ENCODE measurements at regions not wholly inside any gene's neighbourhood (a gene's known extent, or its start where the extent isn't known, plus 50 kb on each side); places are given as distances from the start of the nearest gene placed in this dataset.

DNA sequence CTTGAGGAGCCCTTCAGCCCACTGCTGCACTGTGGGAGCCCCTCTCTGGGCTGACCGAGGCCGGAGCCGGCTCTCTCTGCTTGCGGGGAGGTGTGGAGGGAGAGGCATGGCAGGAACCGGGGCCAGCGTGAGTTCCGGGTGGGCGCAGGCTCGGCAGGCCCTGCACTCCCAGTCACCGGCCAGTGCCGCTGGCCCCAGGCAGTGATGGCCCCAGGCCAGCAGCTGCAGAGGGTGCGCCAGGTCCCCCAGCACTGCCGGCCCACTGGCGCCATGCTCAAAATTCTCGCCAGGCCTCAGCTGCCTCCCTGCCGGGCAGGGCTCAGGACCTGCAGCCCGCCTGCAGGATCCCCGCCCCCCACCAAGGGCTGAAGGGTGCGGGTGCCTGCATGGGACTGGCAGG lies 128.4 kb upstream of the STARD3NL start:
- Histone ChIP-seq H3K9me3 (ENCODE audit: low read depth) (peaks cover 5% of the 10 kb centered on the region), H3K27me3 (no peaks in the 10 kb centered on the region), H4K20me1 (ENCODE audit: low read depth) (no peaks in the 10 kb centered on the region), H3K36me3 (no peaks in the 10 kb centered on the region), H3K4me1 (no peaks in the 10 kb centered on the region), H3F3A (ENCODE audit: low read depth) (no peaks in the 10 kb centered on the region), H3K4me2 (no peak overlapping the region), H3K9ac (no peak overlapping the region), H2AFZ (replicated peaks) (no peak overlapping the region), H3K27ac (no peak overlapping the region), H3K79me2 (ENCODE audit: low read depth) (no peaks in the 10 kb centered on the region), H3K4me3 (no peak overlapping the region)
- DNase-seq (ENCODE audit: low spot score): no peak
- Mint-ChIP-seq H3K4me1 (peaks cover 15% of the 10 kb centered on the region), H3K9me3 (peaks cover 23% of the 10 kb centered on the region), H3K27ac (no peak overlapping the region), H3K27me3 (ENCODE audit: insufficient read depth, low read depth) (peaks cover 14% of the 10 kb centered on the region), H3K4me3 (no peak overlapping the region), H3K36me3 (peaks cover 3% of the 10 kb centered on the region)
- TF ChIP-seq, protein P1, sequence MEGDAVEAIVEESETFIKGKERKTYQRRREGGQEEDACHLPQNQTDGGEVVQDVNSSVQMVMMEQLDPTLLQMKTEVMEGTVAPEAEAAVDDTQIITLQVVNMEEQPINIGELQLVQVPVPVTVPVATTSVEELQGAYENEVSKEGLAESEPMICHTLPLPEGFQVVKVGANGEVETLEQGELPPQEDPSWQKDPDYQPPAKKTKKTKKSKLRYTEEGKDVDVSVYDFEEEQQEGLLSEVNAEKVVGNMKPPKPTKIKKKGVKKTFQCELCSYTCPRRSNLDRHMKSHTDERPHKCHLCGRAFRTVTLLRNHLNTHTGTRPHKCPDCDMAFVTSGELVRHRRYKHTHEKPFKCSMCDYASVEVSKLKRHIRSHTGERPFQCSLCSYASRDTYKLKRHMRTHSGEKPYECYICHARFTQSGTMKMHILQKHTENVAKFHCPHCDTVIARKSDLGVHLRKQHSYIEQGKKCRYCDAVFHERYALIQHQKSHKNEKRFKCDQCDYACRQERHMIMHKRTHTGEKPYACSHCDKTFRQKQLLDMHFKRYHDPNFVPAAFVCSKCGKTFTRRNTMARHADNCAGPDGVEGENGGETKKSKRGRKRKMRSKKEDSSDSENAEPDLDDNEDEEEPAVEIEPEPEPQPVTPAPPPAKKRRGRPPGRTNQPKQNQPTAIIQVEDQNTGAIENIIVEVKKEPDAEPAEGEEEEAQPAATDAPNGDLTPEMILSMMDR (IDR thresholded peaks at IDR 0.05): no peak
- TF ChIP-seq EZH2phosphoT487 (IDR thresholded peaks at IDR 0.05) (no peak), EZH2 (IDR thresholded peaks at IDR 0.05) (no peak)

DNA sequence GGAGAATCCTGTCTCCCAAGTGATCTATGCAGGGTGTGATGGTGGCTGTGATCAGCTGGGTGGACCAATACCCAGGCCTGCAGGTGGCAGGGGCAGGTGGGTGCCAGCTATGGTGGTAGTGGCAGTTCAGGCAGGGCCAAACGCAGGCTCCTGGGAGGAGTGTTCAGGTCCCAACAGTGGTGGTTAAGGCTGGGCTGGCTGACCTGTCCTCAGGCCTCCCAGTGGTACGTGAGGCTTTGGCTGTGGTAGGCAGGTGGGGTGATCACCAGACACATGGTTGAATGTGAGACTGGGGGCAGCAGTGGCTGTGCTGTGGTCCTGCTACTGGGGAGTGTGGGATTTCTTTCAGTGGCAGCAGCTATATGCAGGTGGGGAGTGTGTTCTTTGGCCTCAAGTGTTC lies 126.7 kb upstream of the STARD3NL start:
- Mint-ChIP-seq H3K4me3 (peak overlapping the region; percentile 69), H3K27me3 (ENCODE audit: insufficient read depth, low read depth) (peaks cover 14% of the 10 kb centered on the region), H3K27ac (peak overlapping the region; percentile 29), H3K9me3 (peaks cover 23% of the 10 kb centered on the region), H3K36me3 (peaks cover 3% of the 10 kb centered on the region), H3K4me1 (peaks cover 15% of the 10 kb centered on the region)
- Histone ChIP-seq H3K36me3 (no peaks in the 10 kb centered on the region), H3K9me3 (ENCODE audit: low read depth) (peaks cover 5% of the 10 kb centered on the region), H3K4me1 (no peaks in the 10 kb centered on the region), H2AFZ (replicated peaks) (no peak overlapping the region), H3K79me2 (ENCODE audit: low read depth) (no peaks in the 10 kb centered on the region), H3K4me3 (no peak overlapping the region), H3K27ac (no peak overlapping the region), H3K4me2 (no peak overlapping the region), H3K9ac (no peak overlapping the region), H3K27me3 (no peaks in the 10 kb centered on the region), H4K20me1 (ENCODE audit: low read depth) (no peaks in the 10 kb centered on the region), H3F3A (ENCODE audit: low read depth) (no peaks in the 10 kb centered on the region)
- DNase-seq (ENCODE audit: low spot score): no peak
- no peak for TF ChIP-seq EZH2phosphoT487 (IDR thresholded peaks at IDR 0.05)
- no peak for TF ChIP-seq EZH2 (IDR thresholded peaks at IDR 0.05)
- TF ChIP-seq, protein P1 (IDR thresholded peaks at IDR 0.05): no peak

DNA sequence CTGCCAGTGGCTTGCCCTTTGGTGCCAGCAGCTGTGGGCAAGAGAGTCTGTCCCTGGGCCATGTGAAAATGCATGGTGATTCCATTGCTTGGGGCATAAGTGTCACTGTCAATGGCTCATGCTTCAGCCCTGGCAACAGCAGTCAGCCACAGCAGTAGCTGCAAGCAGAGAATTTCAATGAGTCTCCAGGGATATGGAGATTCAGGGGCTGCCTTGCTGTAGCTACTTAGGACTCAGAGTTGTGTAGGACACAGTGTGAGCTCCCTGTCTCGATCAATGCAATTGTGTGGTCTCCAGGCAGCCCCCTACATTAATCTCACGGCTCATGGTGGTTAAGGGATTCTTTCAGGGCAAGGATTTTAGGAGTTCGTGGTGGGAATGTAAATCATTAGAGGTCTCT lies 126.3 kb upstream of the STARD3NL start:
- no peak overlapping the region for H3K4me3 ChIP-seq
- TF ChIP-seq, protein P1 (IDR thresholded peaks at IDR 0.05): no peak
- TF ChIP-seq EZH2phosphoT487 (IDR thresholded peaks at IDR 0.05) (no peak), EZH2 (IDR thresholded peaks at IDR 0.05) (no peak)
- H3K27me3 ChIP-seq: no peaks in the 10 kb centered on the region
- Mint-ChIP-seq H3K4me1 (peaks cover 15% of the 10 kb centered on the region), H3K36me3 (peaks cover 3% of the 10 kb centered on the region), H3K9me3 (peaks cover 23% of the 10 kb centered on the region), H3K27ac (peak overlapping the region; percentile 29), H3K4me3 (peak overlapping the region; percentile 69), H3K27me3 (ENCODE audit: insufficient read depth, low read depth) (peaks cover 14% of the 10 kb centered on the region)
- no peaks in the 10 kb centered on the region for H3K79me2 ChIP-seq (ENCODE audit: low read depth)
- H3F3A ChIP-seq (ENCODE audit: low read depth): no peaks in the 10 kb centered on the region
- H3K36me3 ChIP-seq: no peaks in the 10 kb centered on the region
- H4K20me1 ChIP-seq (ENCODE audit: low read depth): no peaks in the 10 kb centered on the region
- H3K4me2 ChIP-seq: no peak overlapping the region
- no peak for DNase-seq (ENCODE audit: low spot score)
- H3K4me1 ChIP-seq: no peaks in the 10 kb centered on the region
- H3K9me3 ChIP-seq (ENCODE audit: low read depth): peaks cover 5% of the 10 kb centered on the region
- no peak overlapping the region for H3K27ac ChIP-seq
- no peak overlapping the region for H2AFZ ChIP-seq (replicated peaks)
- H3K9ac ChIP-seq: no peak overlapping the region

Measured in neural progenitor cell (in vitro differentiated cells).